WTC11 (cell line): ENCODE measurements at regions not wholly inside any gene's neighbourhood (a gene's known extent, or its start where the extent isn't known, plus 50 kb on each side); places are given as distances from the start of the nearest gene placed in this dataset.
"Not testable (repeated sequence)": the region's sequence is repeated elsewhere in the genome, so short reads cannot be mapped to it uniquely, and the experiment has no call there.

Experiments
- ATAC-seq: fragments of 200-7000 bp; cut with Tn5 transposase; 2 replicates; pipeline ENCODE4 v1.10.0; 2021; ENCODE audit warnings: mild to moderate bottlenecking, moderate library complexity
- CTCF ChIA-PET: fragments of 300-600 bp; sonication (Branson Sonifier 250); formaldehyde crosslinking; loops from one replicate; lab custom pipeline; 2021; ENCODE audit warnings: antibody characterized with exemption; lab: Charles Lee
- POLR2A ChIA-PET: fragments of 350-600 bp; sonication (Branson Sonifier 250); formaldehyde crosslinking; loops from one replicate; lab custom pipeline; 2021; ENCODE audit warnings: antibody characterized with exemption; lab: Charles Lee
- DNase-seq: peaks from one replicate; pipeline ENCODE4 v3.0.0; 2021; ENCODE audit warnings: low spot score
- H3K27ac Mint-ChIP-seq: 2 replicates; pipeline ENCODE4 v1.8.0; 2021; ENCODE audit warnings: mixed read lengths
- H3K27me3 Mint-ChIP-seq: 2 replicates; pipeline ENCODE4 v1.8.0; 2021; ENCODE audit warnings: low read depth, mild to moderate bottlenecking, moderate library complexity, mixed read lengths
- H3K36me3 Mint-ChIP-seq: 2 replicates; pipeline ENCODE4 v1.8.0; 2021; ENCODE audit warnings: mixed read lengths
- H3K4me1 Mint-ChIP-seq: 2 replicates; pipeline ENCODE4 v1.8.0; 2022; ENCODE audit warnings: mixed read lengths
- H3K4me3 Mint-ChIP-seq: 2 replicates; pipeline ENCODE4 v1.8.0; 2021; ENCODE audit warnings: mild to moderate bottlenecking, moderate library complexity, mixed read lengths
- H3K9me3 Mint-ChIP-seq: 2 replicates; pipeline ENCODE4 v1.8.0; 2021; ENCODE audit warnings: mixed read lengths
- ZNF423 ChIP-seq: fragments of 250-450 bp; sonication (Bioruptor Pico); IDR thresholded peaks from 2 replicates; pipeline ENCODE4 v2.1.2; 2022; ENCODE audit warnings: mild to moderate bottlenecking, moderate library complexity

DNA sequence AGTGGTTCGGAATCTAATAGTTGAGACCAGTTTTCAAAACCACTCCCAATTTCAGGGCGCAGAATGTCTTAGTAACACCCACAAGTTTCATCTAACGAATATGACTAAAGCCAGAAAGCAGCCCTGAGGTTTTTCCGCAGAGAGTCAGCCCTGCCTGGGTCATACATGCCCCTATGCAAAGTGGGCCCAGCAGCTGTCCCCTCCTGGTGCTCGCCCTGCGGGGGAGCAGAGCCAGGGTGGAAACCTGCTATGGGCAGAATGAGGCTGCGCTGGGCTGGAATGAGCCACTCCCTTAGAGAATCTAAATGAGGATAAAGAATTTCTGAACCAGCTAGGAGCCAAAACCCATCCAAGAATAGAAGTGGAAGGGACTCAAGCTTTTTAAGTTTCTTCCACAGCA, 69.4 kb upstream of the KIF2A start:
- H3K4me1 Mint-ChIP-seq, H3K4me3 Mint-ChIP-seq, H3K27ac Mint-ChIP-seq, CTCF ChIA-PET, H3K27me3 Mint-ChIP-seq, H3K36me3 Mint-ChIP-seq, H3K9me3 Mint-ChIP-seq, POLR2A ChIA-PET: not testable (repeated sequence)
- DNase-seq = peak; percentile 45
- ATAC-seq = peak; percentile 80
- peak; percentile 68; the same call in 1 of the 2 replicates for TF ChIP-seq ZNF423 (CRISPR knock-in tag)

DNA sequence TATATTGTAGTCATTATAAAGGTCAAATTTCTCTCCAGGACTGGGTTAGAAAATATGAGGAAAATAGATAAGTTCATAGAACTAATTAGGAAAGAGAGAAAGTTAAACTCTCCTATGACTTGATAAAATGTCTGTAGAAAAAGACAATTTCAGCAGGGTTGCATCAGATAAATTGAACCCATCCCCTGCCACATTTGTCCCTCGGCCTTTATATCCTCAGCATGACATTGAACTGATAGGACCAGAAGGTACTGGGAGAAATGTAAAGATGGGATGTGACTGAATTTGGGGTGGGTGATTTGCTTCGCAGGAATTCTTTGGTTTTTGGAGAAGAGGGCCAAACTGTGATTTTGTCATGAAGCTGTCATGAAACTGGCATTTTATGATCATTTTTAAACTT, 68.1 kb upstream of the KIF2A start:
- H3K9me3 Mint-ChIP-seq, H3K27ac Mint-ChIP-seq, CTCF ChIA-PET, ATAC-seq, DNase-seq, H3K27me3 Mint-ChIP-seq, H3K36me3 Mint-ChIP-seq, H3K4me3 Mint-ChIP-seq, POLR2A ChIA-PET, H3K4me1 Mint-ChIP-seq: not testable (repeated sequence)

DNA sequence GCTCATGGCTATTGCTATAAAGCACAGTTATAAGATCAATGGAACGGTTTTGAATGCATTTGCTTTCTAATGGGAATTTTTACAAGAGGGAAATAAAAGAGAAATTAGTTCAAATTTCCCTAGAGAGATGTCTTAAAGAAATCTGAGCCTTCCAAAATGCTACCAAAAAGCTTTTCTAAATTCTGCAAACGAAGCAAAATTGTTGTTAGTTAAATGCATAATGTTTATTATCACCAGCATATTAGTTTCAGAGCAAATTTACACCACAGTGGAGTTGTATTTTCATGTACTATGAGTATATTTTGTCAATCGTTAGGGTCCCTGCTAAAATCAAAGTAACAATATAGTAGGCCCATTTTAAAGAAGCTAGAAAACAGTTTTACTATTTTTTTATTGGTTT, 67.4 kb upstream of the KIF2A start:
- POLR2A ChIA-PET, H3K4me3 Mint-ChIP-seq, DNase-seq, H3K27me3 Mint-ChIP-seq, CTCF ChIA-PET, ATAC-seq, H3K9me3 Mint-ChIP-seq, H3K27ac Mint-ChIP-seq, H3K36me3 Mint-ChIP-seq, H3K4me1 Mint-ChIP-seq: not testable (repeated sequence)

DNA sequence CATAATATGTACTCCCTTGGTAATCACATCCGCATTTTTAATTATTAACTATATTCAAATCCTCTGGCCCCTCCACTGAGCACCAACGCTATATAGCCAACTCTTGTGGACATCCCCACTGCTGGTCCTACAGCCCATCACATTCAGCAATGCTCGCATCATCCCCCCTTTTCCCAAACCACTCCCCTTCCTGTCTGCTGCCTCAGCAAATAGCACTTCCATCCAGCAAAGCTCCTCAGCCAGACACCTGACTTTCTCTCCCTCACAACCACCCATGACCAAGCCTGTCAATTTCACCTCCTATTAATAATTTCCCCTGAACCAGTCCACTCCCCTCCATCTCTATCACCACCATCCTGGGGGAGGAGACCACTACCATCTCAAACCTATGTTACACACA, 65.5 kb upstream of the KIF2A start:
- H3K4me1 Mint-ChIP-seq, H3K27me3 Mint-ChIP-seq, DNase-seq: not testable (repeated sequence)

DNA sequence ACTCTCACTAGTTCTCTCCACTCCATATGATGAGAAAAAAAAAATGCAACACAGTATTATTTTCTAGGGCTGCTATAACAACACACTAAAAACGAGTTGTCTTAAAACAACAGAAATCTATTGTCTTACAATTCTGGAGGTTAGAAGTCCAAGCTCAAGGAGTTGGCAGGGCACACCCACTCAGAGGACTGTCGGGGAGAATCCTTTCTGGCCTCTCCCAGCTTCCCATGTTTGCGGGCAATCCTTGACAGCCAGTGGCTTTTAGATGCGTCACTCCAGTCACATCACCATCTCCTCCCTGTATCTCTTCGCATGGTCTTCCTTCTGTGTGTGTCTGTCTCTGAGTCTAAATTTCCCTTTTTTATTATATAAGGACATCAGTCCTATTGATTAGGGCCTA, 64.0 kb upstream of the KIF2A start:
- H3K4me3 Mint-ChIP-seq, DNase-seq, H3K27ac Mint-ChIP-seq, H3K36me3 Mint-ChIP-seq, H3K27me3 Mint-ChIP-seq, H3K4me1 Mint-ChIP-seq, H3K9me3 Mint-ChIP-seq, POLR2A ChIA-PET: not testable (repeated sequence)
- ATAC-seq = peak; percentile 52; the same call in 1 of the 2 replicates
- CTCF ChIA-PET = interaction anchor here (0.7 kb wide), 1 partner anchor 656 kb away, joined by 3 read pairs; no protein-coding TSS in a partner anchor

More for the DNA sequence above, 65.5 kb upstream of the KIF2A start:
- H3K4me3 Mint-ChIP-seq, H3K27ac Mint-ChIP-seq, H3K9me3 Mint-ChIP-seq, CTCF ChIA-PET, H3K36me3 Mint-ChIP-seq, POLR2A ChIA-PET, ATAC-seq: not testable (repeated sequence)

DNA sequence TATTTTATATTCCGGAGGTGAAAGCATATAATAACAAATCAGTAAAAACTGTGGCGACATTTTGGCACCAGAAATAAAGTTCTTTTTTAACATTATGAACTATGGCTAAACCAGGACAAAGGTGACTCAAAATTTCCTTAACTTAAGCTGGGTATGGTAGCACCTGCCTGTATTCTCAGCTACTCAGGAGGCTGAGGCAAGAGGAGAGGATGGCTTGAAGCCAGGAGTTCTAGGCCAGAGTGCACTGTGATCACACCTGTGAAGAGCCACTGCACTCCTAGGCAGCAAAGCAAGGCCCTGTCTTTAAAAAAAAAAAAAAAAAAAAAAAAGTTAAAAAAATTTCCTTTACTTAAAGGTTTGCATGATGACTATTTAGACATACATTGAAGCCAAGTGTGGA, 63.0 kb upstream of the KIF2A start:
- H3K27me3 Mint-ChIP-seq, H3K4me3 Mint-ChIP-seq, CTCF ChIA-PET, H3K36me3 Mint-ChIP-seq, POLR2A ChIA-PET, ATAC-seq, H3K4me1 Mint-ChIP-seq, H3K9me3 Mint-ChIP-seq, DNase-seq, H3K27ac Mint-ChIP-seq: not testable (repeated sequence)

DNA sequence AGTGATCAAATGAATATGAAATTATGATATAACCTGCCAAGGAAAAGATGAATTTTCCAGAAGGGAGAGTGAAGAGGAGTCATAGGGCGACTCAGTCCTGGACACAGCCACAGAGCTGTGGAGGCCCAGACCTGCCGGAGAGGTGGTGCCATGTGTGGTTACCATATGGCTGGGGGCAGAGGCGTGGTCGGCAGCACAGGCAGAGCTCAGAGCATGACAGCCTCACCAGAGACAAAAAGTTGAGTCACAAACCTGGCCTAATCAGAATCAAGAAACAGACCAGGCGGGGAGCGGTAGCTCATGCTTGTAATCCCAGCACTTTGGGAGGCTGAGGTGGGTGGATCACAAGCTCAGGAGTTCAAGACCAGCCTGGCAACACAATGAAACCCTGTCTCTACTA, 57.8 kb upstream of the KIF2A start:
- CTCF ChIA-PET, H3K36me3 Mint-ChIP-seq, H3K27ac Mint-ChIP-seq: not testable (repeated sequence)

DNA sequence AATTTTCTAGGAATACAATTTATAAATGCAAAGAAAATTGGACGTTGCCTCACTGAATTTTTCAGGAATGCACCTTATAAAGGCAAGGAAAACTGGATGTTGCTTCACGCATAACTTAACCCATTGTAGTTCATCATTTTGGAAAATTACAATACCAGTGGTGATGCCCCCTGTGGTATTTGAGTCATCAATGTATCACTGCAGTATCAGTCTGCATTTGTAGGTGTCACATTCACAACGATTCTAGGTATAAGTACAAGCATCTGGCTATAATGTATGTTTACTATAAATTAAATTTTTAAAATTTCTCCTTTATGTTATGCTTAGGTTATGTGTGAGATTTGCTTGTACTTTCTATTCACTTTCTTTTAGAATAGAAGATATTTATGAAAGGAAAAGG, 55.9 kb upstream of the KIF2A start:
- H3K27ac Mint-ChIP-seq, H3K9me3 Mint-ChIP-seq, H3K4me3 Mint-ChIP-seq, H3K36me3 Mint-ChIP-seq, H3K4me1 Mint-ChIP-seq, H3K27me3 Mint-ChIP-seq, POLR2A ChIA-PET, ATAC-seq, DNase-seq, CTCF ChIA-PET: not testable (repeated sequence)

More for the DNA sequence above, 57.8 kb upstream of the KIF2A start:
- ATAC-seq, H3K27me3 Mint-ChIP-seq, H3K4me3 Mint-ChIP-seq, H3K9me3 Mint-ChIP-seq, POLR2A ChIA-PET, H3K4me1 Mint-ChIP-seq, DNase-seq: not testable (repeated sequence)

DNA sequence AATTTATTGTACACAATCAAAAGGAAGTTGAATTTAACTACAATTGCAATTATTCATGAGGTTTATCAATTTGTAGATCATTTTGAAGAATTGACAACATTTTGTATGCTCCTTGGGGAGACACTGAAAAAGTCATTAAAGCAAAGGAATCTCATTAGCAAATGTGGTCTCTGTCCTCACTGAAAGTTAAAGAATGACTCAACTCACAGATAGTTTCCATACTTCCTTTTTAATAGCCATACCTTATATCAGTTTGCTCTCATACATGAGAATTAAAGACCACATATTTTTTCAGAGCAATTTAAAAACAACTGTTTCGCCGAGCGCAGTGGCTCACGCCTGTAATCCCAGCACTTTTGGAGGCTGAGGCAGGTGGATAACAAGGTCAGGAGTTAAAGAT, 55.1 kb upstream of the KIF2A start:
- POLR2A ChIA-PET, H3K27me3 Mint-ChIP-seq, CTCF ChIA-PET: not testable (repeated sequence)

DNA sequence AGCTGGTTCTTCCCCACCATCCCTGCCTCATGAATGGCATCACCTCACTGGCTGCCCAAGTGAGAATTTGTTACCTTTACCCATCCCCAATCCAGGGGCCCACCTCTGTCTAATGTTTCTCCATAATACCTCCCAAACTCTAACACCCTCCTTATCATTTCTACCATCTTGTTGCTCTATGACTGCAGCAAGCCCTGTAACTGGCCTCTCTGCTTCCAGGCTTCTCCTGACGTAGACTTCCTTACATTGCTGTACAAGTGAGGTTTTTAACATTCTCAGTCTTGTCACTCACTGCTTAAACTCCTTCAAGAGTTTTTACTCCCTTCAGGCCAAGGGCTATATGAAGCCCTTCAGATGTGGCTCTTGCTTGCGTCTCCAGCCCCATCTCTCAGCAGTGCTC, 53.5 kb upstream of the KIF2A start:
- DNase-seq, H3K9me3 Mint-ChIP-seq, H3K4me1 Mint-ChIP-seq, POLR2A ChIA-PET, H3K36me3 Mint-ChIP-seq, H3K27me3 Mint-ChIP-seq, ATAC-seq, CTCF ChIA-PET, H3K27ac Mint-ChIP-seq, H3K4me3 Mint-ChIP-seq: not testable (repeated sequence)

More for the DNA sequence above, 55.1 kb upstream of the KIF2A start:
- H3K27ac Mint-ChIP-seq, H3K9me3 Mint-ChIP-seq, H3K4me1 Mint-ChIP-seq, H3K4me3 Mint-ChIP-seq, H3K36me3 Mint-ChIP-seq, DNase-seq, ATAC-seq: not testable (repeated sequence)

DNA sequence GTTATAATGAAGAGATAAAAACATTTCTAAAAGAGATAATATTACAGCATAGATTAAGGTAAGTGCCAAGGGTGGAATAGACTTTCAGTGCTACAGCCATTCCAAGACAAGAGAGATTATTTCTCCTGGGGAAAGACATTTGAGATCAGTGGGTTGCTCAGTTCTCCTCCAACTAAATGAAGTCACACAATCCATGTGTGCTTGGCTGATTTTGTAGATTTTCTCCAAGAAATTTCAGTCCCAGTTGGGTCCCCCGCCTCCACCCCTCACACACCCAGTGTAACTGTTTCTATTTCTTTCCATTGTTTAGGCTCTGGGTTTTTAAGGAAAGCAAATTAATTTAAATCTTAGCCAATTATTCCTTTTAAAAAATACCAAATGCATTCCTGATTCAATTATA, 50.5 kb upstream of the KIF2A start:
- CTCF ChIA-PET, H3K4me3 Mint-ChIP-seq, DNase-seq, H3K36me3 Mint-ChIP-seq, ATAC-seq, H3K27ac Mint-ChIP-seq, H3K27me3 Mint-ChIP-seq, H3K9me3 Mint-ChIP-seq, POLR2A ChIA-PET, H3K4me1 Mint-ChIP-seq: not testable (repeated sequence)
